ENCODE measurements at regions not wholly inside any gene's neighbourhood (a gene's known extent, or its start where the extent isn't known, plus 50 kb on each side); places are given as distances from the start of the nearest gene placed in this dataset.

GRCh38 chr5:2128686-2129355, 246.1 kb upstream of the IRX4 start:
- no peak for DNase-seq (ENCODE audit: low spot score)

- DNase-seq (ENCODE audit: low spot score): no peak
Measured at GRCh38 chr5:2126512-2126911, 243.8 kb upstream of the IRX4 start.

GRCh38 chr5:2125901-2126265, 243.2 kb upstream of the IRX4 start:
- DNase-seq (ENCODE audit: low spot score): no peak

- DNase-seq (ENCODE audit: low spot score): no peak
Measured at GRCh38 chr5:2125171-2125900, 242.6 kb upstream of the IRX4 start.

- no peak for DNase-seq (ENCODE audit: low spot score)
Measured at GRCh38 chr5:2124434-2125170, 241.9 kb upstream of the IRX4 start.

GRCh38 chr5:2123874-2124273, 241.1 kb upstream of the IRX4 start:
- no peak for DNase-seq (ENCODE audit: low spot score)

GRCh38 chr5:2120361-2120760, 237.6 kb upstream of the IRX4 start:
- DNase-seq (ENCODE audit: low spot score): no peak

GRCh38 chr5:2119573-2119972, 236.8 kb upstream of the IRX4 start:
- DNase-seq (ENCODE audit: low spot score): no peak

GRCh38 chr5:2113348-2114131, 230.8 kb upstream of the IRX4 start:
- no peak for DNase-seq (ENCODE audit: low spot score)

- no peak for DNase-seq (ENCODE audit: low spot score)
Measured at GRCh38 chr5:2112173-2113025, 229.7 kb upstream of the IRX4 start.

- no peak for DNase-seq (ENCODE audit: low spot score)
Measured at GRCh38 chr5:2111569-2112105, 228.9 kb upstream of the IRX4 start.

- DNase-seq (ENCODE audit: low spot score): no peak
Measured at GRCh38 chr5:2110934-2111462, 228.3 kb upstream of the IRX4 start.

- no peak for DNase-seq (ENCODE audit: low spot score)
Measured at GRCh38 chr5:2110137-2110933, 227.6 kb upstream of the IRX4 start.

GRCh38 chr5:2109566-2109965, 226.8 kb upstream of the IRX4 start:
- DNase-seq (ENCODE audit: low spot score): no peak

- DNase-seq (ENCODE audit: low spot score): no peak
Measured at GRCh38 chr5:2106721-2107120, 224.0 kb upstream of the IRX4 start.

- DNase-seq (ENCODE audit: low spot score): no peak
Measured at GRCh38 chr5:2105141-2105540, 222.4 kb upstream of the IRX4 start.

- DNase-seq (ENCODE audit: low spot score): no peak
Measured at GRCh38 chr5:2103940-2104339, 221.2 kb upstream of the IRX4 start.

- no peak for DNase-seq (ENCODE audit: low spot score)
Measured at GRCh38 chr5:2102819-2103776, 220.4 kb upstream of the IRX4 start.

GRCh38 chr5:2101685-2102084, 219.0 kb upstream of the IRX4 start:
- DNase-seq (ENCODE audit: low spot score): no peak
